Stimulated activated CD4-positive, alpha-beta T cell treated with anti-CD3 and anti-CD28 coated beads, TNF-alpha, amount 100 ng/mL, for 4 hours (primary cell): ENCODE measurements at regions not wholly inside any gene's neighbourhood (a gene's known extent, or its start where the extent isn't known, plus 50 kb on each side); places are given as distances from the start of the nearest gene placed in this dataset.

Experiments
- DNase-seq, 3 experiments: peaks; one replicate each; pipeline ENCODE4 v3.0.0-alpha.2; 2020; ENCODE audit warnings: low read depth in 3 of 3

DNA sequence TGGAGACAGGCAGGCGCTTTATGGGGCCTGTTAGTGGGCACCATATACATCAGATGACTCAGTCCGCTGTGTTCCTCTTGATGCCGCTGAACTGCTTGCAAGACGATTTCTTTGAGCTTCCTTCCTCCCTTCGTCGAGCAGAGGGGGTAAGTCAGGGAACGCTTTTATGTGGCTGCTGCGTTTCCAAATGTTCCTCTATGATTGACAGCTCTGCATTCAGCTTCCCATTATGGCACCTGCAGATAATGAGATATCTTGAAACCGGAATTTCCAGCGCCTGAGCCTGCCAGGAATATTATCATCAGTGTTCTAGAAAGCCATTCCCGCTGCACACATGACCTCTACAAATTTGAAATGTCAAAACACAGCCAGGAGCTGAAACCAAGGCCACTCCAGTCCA lies 257.0 kb downstream of the TSHZ3 start:
- no peak for DNase-seq

DNA sequence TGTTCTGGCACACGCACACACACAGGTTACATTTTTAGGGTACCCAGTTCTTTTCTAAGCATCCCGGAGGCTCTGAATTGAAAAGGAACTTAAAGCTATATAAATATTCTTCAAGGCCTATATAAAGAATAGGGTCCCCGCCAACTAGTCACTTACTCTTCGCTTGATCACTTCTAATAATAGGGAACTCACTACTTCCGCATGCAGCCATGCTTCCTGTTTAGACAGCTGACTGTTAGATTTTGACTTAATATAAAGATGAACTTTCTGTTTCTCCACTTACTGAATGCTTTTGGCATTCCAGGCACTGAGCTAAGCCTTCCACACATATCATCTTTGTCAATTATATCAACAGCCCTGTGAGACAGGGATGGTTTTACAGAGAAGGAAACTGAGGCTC lies 259.6 kb downstream of the TSHZ3 start:
- DNase-seq, result no peak

DNA sequence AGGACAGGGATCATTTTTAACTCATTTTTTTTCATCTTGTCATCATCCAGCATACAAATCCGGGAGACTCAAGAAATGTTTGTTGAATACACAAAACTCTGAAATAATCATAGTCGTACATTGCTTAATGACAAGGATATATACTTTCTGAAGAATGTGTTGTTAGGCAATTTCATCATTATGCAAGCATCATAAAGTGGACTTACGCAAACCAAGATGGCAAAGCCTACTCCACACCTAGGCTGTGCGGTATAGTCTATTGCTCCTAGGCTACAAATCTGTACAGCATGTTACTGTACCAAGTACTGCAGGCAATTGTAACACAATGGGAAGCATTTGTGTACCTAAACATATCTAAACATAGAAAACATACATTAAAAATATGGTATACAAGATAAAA lies 264.1 kb downstream of the TSHZ3 start:
- DNase-seq, result no peak

DNA sequence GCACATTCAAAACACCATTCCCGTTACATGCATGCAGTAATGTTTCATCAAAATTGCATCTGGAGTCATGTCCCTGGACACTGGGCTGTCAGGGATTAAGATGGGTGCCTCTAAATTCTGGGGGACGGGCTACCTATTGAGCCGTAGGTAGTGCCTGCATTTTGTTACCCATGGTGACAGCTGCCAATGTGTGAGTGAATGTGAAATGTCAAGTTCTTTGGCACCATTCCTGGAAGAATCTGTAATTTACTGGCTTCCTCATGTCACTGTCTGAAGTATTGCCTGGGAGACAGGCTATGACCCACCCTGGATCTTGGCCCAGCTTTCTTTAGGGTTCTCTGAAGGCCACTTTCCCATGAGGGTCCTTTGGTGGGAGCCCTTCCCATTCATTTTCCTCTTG lies 266.1 kb downstream of the TSHZ3 start:
- DNase-seq, result no peak

DNA sequence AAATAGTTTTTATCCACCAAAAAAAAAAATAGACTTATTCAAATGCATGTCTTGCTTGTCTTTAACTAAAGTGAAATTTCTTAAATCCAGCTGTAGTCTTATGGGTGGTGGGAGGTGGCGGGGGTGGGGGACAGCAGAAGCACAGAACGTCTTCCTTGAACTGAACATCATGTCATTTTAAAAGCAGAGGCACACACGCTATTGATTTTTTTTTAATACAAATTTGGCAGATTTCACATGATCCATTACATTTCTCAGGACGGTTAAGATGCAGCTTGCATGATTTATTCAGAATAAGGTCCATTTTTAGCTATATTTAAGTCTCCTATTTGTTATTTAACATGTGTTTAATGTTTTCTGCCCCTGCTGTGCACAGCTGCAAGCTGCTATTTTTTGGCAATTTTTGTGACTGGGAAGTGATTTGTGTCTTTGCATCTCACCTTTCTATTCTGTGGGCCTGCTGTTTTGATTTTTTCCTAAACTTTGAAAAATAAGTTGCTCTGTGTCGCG lies 274.0 kb downstream of the TSHZ3 start:
- no peak for DNase-seq

DNA sequence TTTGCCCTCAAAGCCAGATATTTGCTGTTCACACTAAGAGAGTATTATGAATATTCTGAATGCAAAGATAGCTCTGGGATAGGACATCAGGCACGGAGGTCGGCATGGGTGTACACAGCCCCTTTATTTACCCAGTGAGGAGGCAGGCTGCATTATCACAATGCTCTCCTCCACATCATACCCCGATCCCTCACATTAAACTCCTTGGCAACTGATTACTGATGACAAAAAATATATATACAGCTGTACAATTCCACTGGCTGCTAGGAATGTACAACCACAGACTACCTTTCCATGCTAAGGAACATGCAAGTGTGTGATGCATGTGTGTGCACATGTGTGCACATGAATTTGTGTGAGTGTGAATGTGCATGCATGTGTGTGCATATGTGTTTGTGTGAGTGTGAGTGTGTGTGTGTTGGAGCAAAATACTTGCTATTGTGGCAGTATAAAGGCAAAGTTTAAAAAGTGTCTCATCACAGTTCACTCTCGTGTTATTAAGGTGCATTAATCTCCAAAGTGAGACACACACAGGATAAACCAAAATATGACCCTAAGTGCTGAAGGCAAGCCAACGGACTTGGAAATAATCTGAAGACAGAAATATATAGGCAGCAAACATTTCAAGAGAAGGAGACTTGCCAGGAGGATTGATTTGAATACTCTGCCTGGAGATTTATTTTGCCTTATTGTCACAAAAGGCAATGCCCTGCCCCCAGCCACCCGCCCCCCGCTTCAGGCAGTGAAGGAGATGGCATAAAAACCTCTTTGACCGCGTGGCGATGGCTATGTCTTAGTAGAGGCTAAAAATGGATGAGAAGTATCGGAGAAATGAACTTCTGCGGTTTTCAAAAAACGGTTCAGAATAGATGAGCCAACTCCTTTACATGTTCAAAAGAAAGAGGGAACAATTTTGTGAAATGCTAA lies 274.8 kb downstream of the TSHZ3 start:
- DNase-seq, result no peak

DNA sequence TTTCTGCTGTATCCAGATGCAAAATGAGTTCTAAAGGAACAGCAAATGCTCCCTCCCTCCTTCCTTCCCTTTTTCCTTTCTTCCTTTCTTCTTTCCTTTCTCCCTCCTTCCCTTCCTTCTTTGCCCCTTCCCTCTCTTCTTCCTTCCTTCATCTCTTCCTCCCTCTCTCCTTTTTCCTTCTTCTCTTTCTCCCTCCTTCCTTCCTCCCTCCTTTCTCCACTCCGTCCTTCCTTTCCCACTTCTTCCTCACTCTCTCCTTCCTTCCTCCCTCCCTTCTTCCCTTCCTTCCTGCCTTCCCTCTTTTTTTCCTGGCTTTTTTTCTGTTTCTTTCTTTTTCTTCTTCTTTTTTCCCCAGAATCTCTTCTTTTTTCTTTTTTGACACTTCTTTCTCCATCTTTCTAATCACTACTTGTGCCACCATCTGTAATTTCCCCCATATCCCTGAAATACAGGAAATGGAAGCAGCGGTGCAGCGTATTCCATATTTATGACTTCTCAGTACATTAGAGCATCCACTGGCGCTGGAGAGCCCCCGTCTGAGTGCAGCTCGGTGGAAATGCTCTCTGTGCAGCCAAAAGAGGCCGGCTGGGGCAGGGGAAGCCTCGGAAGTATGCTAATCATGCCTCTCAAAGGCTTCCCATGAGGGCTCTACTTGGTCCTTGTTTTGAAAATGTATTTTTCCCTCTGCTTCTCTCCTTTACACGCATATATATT lies 275.6 kb downstream of the TSHZ3 start:
- no peak for DNase-seq

DNA sequence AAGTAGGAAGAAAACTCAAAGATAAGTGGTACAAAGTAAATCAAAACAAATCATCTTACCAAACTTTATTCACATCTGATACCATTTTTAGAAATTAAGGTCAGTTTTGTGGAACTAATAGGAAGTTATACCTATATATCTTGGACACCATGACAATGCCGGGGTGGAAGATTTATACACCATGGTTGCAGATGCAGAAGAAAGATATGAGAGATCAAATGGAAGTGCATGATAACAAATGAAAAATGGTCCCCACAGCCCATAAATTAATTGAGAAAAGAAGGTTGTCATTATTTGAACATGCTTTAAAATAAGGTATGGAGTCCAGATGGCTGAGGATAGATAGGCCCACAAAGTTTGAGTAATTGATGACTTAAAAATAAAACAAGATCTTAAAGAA lies 276.8 kb downstream of the TSHZ3 start:
- no peak for DNase-seq

DNA sequence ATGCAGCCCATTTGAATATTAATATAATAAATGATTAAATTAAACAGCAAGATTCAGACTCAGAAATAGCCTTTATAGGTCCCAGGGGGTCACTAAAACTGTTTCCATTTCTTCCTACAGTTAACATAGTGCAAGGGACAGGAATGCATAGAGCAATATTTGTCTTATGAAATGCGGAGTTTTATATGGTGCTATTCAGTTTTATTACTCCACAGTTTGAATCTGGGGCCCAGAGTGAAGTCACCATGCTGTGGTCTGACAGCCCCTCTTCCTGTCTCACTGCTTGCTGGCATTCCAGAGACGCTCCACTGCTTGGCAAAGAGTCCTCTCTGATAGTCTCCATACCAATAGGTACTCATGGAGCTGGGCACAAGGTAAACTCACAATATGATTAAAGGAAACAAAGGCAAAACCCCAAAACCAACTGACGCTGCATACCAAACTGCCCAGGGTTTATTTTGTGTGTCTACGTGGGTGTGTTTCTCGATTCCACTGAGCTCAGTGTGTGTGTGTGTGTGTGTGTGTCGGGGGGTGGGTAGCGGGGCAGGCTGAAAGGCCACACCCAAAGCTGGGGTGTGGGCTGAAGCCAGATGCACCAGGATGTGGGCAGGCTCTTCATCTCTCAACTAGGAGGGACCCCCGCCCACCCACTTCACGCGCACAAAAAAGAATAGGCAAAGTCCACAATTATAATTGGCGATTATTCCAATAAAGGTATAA lies 277.9 kb downstream of the TSHZ3 start:
- DNase-seq, result no peak

DNA sequence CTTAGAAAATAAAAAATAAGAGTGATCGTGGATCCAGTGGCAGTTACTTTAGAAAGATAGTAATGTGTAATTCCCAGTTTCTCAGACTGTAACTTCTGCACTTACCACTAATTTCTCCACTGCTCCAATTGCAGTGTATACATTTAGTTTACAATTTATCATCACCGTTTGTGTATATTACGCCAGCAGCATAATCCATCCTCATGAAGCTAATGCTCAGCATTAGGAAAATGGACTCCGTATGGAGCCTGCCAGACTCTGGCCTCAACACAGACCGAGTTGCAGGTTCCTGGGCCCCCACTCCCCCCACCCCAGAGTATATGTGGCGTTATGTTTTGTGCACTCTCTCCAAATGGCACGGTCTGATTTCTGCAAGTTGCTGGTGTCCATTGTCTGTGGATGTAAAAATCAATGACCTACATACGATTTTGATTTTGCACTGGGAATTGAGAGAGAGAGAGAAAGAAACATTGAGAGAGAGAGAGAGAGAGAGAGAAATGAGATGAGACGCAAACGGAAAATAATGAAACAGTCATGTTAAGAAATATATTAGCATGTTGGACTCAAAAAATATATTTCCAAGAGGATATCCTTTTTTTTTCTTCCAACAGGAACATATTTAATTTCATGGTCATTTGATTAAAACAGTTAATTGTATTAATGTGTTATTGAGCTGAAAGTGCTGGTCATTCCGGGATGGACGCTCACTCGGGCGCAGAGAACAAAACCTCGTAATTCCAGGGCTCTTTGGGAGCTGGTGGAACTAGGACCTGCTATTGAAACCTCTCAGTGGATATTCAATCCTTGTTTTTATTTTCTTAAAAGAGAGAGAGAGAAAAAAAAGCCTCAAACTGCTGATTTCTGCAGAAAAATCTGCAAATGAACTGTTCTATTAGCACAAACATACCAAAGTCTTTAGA lies 278.8 kb downstream of the TSHZ3 start:
- DNase-seq, result no peak

DNA sequence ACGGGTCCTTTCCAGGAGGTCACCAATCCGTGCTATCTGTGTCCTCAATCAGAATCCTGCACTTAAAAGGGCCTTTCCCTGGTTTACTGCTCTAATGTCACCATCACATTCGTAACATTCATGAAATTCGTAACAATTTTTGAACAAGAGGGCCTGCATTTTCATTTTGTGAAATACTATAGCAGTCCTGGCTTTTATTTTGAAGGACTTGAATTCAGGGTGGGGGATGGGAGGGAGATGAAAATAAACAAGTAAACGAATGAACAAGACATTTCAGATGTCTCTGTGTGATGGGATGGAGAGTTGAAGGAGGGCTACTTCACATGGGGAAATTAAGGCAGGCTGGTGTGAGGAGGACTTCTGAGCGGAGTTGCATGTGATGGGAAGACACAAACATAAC lies 281.0 kb downstream of the TSHZ3 start:
- DNase-seq, result no peak

DNA sequence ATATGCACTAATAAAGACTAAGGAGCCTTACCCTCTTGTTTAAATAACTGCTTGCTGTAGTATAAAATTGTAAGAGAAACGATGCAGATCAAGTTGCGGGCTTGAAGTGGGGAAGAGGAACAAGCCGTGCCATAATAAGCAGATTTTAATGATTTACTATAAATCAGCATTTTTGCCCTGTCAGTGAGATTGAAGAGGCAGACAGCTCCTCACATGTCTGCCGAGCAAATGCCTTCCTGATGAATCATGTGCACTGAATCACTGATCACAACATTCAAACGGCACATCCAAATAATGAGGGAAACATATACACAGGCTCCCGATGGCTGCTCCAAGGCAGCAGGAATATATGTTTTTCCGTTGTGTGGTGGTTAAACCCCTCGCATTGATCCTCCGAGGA lies 282.9 kb downstream of the TSHZ3 start:
- no peak for DNase-seq

DNA sequence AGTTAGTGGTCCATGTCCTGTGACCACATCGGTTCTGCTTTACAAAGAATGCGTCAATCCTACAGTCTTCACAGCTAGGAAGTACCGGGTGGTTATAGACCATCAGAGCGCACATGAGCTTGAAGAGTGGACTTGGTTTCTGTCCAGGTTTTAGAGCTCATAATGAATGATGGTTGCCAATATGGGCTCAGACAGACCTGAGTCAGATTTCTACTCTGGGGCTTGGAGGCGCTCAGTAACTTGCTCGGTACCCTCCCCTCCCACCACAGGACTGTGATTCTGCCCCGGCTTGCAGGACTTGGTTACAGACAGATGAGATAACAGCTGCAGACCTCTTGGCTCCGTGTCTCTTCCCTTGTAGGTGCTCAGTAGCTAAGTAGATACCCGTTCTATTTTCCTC lies 284.7 kb downstream of the TSHZ3 start:
- DNase-seq, result no peak

DNA sequence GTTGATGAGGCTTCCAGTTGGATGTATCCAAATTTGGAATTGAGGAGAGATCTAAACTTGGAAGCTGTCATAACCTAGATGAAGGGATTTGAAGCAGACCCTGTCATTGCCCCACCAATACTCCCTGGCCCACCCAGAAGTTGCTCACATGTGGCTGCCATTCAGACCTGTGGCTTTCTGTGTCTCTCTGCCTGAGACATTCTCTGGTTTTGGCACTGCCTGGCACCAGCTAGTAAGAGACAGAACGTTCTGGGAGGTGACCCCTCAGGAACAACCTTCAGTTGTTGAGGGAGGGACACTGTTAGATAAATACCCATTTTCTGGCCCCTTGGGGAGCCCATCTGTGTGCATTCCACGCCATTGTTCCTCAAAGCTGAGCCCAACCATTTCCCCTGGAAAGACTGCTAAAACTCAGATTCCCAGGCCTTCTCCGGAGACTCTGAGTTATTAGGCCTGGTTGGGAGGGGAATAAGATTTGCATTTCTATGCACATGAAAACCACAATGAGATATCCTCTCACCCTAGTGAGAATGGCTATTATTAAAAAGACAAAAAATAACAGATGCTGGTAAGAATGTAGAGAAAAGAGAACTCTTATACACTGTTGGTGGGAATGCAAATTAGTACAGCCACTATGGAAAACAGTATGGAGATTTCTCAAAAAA lies 290.4 kb downstream of the TSHZ3 start:
- DNase-seq, result no peak

DNA sequence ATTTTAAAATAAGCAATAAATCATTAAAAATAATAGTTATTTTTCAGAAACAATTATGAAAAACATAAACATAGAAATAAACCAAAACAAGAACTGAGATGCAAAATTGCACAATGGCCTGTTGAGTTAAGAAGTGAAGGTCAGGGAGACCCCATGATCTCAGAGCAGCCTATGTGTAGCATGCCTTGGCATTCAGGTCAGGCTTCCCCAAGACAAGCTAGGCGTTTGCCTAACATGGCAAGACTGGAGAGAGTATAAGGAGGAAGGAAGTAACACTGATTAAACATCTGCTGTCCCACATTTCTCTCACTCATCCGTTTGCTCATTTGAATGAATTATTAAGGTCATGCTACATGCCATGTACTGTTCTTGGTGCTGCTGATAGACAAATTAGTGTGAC lies 291.8 kb downstream of the TSHZ3 start:
- no peak for DNase-seq

DNA sequence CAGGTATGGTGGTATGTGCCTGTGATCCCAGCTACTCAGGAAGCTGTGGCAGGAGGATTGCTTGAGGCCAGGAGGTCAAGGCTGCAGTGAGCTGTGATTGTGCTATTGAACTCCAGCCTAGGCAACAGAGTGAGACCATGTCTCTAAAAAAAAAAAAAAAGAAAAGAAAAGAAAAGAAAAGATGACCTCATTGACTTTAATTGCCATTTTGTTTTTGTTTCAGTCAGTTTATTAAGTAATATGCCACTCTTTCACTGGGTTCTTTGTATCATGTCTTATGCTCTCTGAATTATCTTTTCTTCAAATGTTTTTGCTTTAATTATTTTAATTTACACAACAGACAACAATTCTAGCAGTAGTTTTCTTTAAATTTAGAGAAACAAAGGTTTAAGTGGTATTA lies 293.8 kb downstream of the TSHZ3 start:
- no peak for DNase-seq

DNA sequence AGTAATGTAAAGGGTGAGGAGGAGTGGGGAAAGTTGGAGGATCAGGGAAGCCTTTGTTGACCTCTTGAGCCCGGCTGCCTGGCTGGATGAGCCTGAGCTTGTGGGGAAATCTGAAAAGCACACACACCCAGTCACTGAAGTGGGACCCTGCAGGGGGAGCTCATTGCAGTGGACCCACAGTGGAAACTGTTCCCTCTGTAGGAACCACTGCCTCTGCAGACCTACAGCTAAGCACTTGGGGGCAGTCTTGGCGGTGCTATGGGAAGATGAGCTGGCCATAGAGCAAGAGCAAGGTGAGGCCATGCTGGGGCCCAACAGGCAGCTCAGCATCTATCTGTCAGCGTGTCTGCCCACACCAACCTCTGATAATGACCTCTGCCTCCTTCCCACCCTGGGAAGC lies 294.8 kb downstream of the TSHZ3 start:
- DNase-seq, result peak; percentile 7 to 13 (median 8)

DNA sequence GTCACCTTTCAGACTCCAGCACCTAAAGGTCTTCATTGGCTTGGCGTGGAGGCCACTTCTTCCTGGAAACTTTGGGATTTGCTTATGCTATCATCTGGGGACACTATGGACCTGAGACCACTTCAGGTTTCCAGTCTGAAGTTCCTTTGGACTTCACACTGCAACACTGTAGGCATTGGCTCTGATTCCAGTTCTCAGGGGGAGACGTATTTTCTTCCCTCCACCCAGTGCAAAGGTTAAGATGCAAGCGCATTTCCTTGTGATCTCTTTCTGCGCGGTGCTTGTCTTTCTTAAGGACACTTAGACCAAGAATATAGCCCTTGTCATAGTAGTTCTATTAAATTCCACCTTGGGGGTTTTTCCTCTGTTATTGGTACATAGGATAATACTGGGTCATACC lies 299.8 kb downstream of the TSHZ3 start:
- DNase-seq, result no peak

DNA sequence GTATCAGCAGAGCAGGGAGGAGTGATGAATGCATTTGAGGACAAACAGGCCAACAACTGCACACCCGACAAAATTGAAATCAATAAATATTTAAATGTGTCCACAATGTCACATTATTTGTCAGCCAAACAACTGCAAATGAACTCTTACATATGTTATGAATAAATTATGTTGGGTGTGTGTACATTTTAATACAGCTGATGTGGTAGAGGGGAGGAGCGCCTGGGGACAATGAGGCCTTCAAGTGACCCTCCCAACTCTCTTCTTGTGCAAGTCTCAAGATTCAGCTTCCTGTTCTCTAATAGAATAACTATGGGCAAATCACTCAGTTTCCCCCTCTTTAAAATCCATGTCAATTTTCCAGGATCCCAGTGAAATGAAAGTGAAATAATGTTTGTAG lies 303.2 kb downstream of the TSHZ3 start:
- DNase-seq, result no peak

DNA sequence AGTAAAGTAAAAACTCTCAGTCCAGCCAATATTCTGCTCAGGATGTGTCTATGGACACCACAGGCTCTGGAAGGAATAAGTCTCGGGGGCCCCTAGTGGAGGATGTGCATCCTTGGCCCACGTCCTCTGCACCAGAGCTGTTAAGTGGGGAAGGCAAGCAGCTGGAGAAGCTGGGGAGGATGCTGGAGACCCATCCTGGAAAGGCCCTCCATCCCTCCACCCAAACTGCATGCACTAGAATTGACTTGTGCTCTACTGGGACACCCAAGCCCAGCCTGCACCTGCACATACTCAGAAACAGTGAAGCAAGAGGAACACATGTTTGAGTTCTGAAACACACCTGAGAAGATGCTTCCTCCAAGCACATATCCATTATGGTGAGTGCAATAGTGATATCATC lies 307.8 kb downstream of the TSHZ3 start:
- no peak for DNase-seq

DNA sequence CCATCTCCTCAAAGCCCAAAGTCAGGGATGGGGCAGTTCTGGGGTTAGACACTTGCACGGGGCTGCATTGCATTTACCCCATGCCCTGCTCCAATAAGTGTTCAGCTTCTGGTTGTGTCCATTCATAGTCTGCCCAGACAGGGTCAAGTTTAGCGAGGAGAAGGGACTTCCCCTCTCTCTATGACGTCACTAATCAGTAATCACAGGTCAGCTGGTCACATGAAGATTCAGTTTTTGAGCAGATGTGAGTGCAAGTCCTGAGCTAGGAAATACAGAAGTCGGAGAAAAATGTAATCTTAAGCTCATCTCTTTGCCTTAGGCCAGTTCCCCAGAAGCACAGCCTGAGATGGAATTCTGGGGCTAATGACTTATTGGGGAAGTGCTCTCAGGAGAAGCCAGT lies 310.1 kb downstream of the TSHZ3 start:
- DNase-seq, result no peak
